Peyer's patch (tissue), 4 donors: ENCODE measurements at regions not wholly inside any gene's neighbourhood (a gene's known extent, or its start where the extent isn't known, plus 50 kb on each side); places are given as distances from the start of the nearest gene placed in this dataset.

ENCODE experiments used
- DNase-seq, 3 donors: peaks; one replicate each; pipeline ENCODE4 v3.0.0-alpha.2; 2017 to 2019
- H3K27ac ChIP-seq, 4 donors: fragments of 200-600 bp; sonication (generic); one replicate each; pipeline ENCODE4 v1.5.1; 2016 to 2019
- H3K27me3 ChIP-seq, 2 donors: fragments of 200-600 bp; sonication (generic); one replicate each; pipeline ENCODE4 v1.5.1; 2019
- H3K36me3 ChIP-seq, 3 donors: fragments of 200-600 bp; sonication (generic); one replicate each; pipeline ENCODE4 v1.5.1; 2016 to 2019
- H3K4me1 ChIP-seq, 4 donors: fragments of 200-600 bp; sonication (generic); one replicate each; pipeline ENCODE4 v1.5.1; 2016 to 2019
- H3K4me3 ChIP-seq, 4 donors: fragments of 200-600 bp; sonication (generic); 1 replicate in 3 of 4; 2 replicates in 1 of 4; pipeline ENCODE4 v1.5.1; 2016 to 2019; ENCODE audit warnings: mild to moderate bottlenecking in 1 of 4
- H3K9me3 ChIP-seq, 4 donors: fragments of 200-600 bp; sonication (generic); one replicate each; pipeline ENCODE4 v1.5.1; 2016 to 2019; ENCODE audit warnings: mild to moderate bottlenecking in 1 of 4
- POLR2A ChIP-seq, 2 donors: fragments of 450-650 bp; IDR thresholded peaks; one replicate each; pipeline ENCODE4 v1.5.1; 2017; ENCODE audit warnings: antibody characterized with exemption in 2 of 2, mild to moderate bottlenecking in 2 of 2, moderate library complexity in 2 of 2
- TF ChIP-seq, protein P1 (sequence below), 6 experiments: fragments of 450-650 bp in 4 of 6; fragments of 200-600 bp in 2 of 6; sonication (generic) in 1 of 6; IDR thresholded peaks; one replicate each; pipeline ENCODE4 v1.5.1; 2017 to 2019; ENCODE audit warnings: antibody characterized with exemption in 6 of 6, mild to moderate bottlenecking in 3 of 6, moderate library complexity in 1 of 6

DNA sequence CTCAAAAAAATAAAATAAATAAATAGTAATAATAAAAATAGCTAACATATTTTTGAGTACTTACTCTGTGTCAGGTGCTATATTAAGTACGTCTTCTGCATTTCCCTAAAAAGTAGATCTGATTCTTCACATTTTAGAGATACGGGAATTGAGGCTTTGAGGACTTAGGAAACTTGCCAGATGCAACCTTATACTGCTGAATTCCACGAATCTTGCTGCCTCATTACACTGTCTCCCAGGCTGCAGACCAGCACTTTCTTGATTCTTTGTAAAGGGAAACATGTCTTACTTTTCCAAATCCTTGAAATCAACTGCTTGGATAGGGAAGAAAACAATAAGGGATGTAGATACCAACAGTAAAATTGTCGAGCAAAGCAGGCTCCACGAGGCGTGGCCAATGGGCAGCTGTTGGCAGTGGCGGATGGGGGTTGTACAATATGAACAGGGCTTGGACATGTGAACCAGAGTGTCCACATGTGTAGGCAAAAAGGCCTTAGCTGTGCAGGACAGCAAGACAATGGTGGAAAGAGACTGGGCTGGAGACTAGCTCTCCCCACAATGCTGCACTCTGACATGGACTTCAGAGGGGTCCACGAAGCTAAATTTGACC is 124.3 kb upstream of the RAI14 start:
- Histone ChIP-seq H3K9me3 (no peaks in the 10 kb centered on the region), H3K36me3 (no peaks in the 10 kb centered on the region), H3K4me3 (no peak overlapping the region), H3K27ac (no peak overlapping the region), H3K4me1 (no peaks in the 10 kb centered on the region), H3K27me3 (no peaks in the 10 kb centered on the region)
- no peak for DNase-seq
- TF ChIP-seq POLR2A (IDR thresholded peaks at IDR 0.05), result no peak
- TF ChIP-seq, protein P1, sequence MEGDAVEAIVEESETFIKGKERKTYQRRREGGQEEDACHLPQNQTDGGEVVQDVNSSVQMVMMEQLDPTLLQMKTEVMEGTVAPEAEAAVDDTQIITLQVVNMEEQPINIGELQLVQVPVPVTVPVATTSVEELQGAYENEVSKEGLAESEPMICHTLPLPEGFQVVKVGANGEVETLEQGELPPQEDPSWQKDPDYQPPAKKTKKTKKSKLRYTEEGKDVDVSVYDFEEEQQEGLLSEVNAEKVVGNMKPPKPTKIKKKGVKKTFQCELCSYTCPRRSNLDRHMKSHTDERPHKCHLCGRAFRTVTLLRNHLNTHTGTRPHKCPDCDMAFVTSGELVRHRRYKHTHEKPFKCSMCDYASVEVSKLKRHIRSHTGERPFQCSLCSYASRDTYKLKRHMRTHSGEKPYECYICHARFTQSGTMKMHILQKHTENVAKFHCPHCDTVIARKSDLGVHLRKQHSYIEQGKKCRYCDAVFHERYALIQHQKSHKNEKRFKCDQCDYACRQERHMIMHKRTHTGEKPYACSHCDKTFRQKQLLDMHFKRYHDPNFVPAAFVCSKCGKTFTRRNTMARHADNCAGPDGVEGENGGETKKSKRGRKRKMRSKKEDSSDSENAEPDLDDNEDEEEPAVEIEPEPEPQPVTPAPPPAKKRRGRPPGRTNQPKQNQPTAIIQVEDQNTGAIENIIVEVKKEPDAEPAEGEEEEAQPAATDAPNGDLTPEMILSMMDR (IDR thresholded peaks at IDR 0.05), result no peak

DNA sequence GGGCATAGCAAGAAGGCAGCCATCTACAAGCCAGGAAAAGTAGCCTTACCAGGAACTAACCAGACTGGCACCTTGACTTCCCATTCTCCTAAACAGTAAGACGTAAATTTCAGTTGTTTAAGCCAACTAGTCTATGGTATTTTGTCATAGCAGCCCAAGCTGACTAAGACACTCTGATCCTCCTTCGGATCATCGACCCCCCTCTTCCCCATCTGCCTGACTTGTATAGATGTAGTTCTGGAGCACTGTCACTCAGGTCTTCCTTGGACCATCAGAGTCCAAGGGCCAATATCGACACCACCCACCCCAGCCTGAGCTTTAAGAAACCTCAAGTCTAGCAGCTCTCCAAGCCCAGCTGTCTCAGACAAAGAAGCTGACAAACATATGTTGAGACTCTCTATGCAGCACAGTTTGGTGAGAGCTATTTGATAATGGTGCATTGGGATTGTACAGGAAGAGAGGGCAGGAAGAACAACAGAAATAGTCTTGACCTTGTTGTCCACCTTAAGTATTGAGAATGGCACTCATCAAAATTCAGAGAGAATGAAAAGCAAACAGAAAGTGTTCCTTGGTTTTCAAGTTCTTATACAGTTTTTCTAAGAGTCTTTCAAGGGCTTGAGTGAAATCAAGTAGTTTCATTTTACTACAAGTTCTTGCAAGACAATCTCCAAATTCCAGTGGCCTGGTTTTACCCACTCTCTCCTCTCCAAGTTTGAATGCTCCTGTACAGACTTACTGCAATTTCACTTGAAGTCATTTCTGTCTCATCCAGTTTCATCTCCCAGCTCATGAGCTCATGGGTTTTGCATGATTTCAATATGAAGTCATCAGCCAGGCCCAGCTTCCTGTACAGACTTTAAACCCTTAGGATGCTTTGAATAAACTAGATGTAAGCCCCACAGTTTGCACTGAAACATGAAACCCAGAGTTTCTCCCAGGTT is 122.3 kb upstream of the RAI14 start:
- H3K36me3 ChIP-seq, result no peaks in the 10 kb centered on the region
- no peak for TF ChIP-seq POLR2A (IDR thresholded peaks at IDR 0.05)
- TF ChIP-seq, protein P1 (IDR thresholded peaks at IDR 0.05), result no peak
- H3K4me3 ChIP-seq, result no peak overlapping the region
- no peaks in the 10 kb centered on the region for H3K27me3 ChIP-seq
- no peak overlapping the region for H3K27ac ChIP-seq
- DNase-seq, result no peak
- no peaks in the 10 kb centered on the region for H3K4me1 ChIP-seq
- H3K9me3 ChIP-seq, result no peaks in the 10 kb centered on the region

DNA sequence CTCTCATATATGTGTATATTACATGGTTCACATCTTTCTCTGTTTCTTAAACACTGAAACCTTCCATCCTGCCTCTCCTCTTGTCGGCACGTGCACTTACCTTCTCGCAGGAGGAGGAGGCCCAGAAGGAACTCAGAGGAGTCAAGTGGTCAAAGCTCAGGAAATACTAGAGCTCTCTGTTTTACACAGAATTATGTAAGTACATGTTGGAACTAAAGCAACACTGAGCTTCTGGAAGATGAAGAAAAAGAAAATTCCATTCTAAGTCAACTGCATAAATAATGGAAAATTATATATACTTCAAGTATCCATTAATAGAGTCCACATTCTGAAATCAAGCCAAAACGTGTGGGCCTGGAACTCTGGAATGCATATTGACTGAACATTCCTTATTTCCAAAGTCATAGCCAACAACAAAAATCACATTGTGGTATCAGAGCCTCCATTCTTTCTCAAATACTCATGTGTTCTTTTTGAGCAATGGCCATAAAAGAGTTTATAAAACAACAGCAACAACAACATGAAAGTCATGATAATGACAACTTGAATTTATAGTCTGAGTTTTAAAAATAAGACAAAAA is 121.5 kb upstream of the RAI14 start:
- Histone ChIP-seq H3K27ac (no peak overlapping the region), H3K4me3 (no peak overlapping the region), H3K36me3 (no peaks in the 10 kb centered on the region), H3K4me1 (no peaks in the 10 kb centered on the region), H3K27me3 (no peaks in the 10 kb centered on the region), H3K9me3 (no peaks in the 10 kb centered on the region)
- TF ChIP-seq POLR2A (IDR thresholded peaks at IDR 0.05), result no peak
- TF ChIP-seq, protein P1 (IDR thresholded peaks at IDR 0.05), result no peak
- DNase-seq, result no peak

DNA sequence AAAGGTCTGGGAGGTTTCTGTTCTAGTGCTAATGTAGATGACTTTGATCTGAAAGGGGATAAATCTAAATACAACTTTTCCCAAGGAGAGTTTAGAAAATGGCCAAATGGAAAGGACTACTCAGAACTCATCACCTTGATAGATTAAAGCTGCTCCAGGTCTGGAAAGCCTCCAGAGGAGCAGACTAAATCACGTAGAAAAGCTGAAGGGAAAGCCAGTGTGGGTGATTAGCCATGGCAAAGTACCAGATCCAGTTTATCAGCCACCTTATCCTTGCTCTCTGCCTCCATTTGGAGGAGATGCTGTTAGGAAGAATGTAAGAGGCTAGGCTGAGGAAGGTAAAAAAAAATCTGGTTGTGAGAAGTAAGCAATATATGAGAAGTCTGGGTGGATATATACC is 120.7 kb upstream of the RAI14 start:
- H3K9me3 ChIP-seq, result no peaks in the 10 kb centered on the region
- no peaks in the 10 kb centered on the region for H3K27me3 ChIP-seq
- DNase-seq, result no peak
- no peak overlapping the region for H3K27ac ChIP-seq
- no peaks in the 10 kb centered on the region for H3K36me3 ChIP-seq
- TF ChIP-seq, protein P1 (IDR thresholded peaks at IDR 0.05), result no peak
- TF ChIP-seq POLR2A (IDR thresholded peaks at IDR 0.05), result no peak
- H3K4me3 ChIP-seq, result no peak overlapping the region
- H3K4me1 ChIP-seq, result no peaks in the 10 kb centered on the region

DNA sequence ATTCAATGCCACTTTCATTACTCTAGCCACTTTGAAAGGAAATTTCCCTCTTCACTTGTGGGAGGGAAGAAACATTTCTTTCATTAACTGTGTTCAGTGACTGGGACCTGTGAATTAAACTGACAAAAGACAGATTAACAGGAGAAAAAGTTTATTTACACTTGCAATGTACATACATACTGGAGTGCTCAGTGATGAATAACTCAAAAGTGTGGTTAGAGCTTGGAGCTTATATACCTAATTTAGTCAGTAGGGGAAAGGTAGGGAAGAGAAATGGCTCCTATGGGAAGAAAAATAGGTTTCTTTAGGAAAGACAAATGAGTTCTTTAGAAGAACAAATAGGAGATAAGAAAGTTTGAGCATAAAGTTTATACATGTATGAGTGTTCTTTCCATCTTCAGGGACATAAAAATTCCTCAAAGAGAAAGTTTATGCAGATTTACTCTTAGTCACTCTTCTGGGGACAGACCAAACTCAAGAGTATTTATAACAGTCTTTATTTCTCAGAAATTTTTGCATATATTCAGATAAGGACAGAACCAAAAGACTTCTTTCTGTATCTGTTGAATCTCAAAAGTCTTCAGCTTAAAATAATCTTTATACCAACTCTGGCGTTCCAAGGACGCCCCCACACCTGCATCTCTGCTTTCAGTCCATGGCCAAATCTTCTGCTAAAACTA is 120.0 kb upstream of the RAI14 start:
- Histone ChIP-seq H3K27me3 (no peaks in the 10 kb centered on the region), H3K4me3 (no peak overlapping the region), H3K4me1 (no peaks in the 10 kb centered on the region), H3K27ac (no peak overlapping the region), H3K9me3 (no peaks in the 10 kb centered on the region), H3K36me3 (no peaks in the 10 kb centered on the region)
- TF ChIP-seq, protein P1 (IDR thresholded peaks at IDR 0.05), result no peak
- no peak for TF ChIP-seq POLR2A (IDR thresholded peaks at IDR 0.05)
- no peak for DNase-seq
